ENCODE measurements at regions not wholly inside any gene's neighbourhood (a gene's known extent, or its start where the extent isn't known, plus 50 kb on each side); places are given as distances from the start of the nearest gene placed in this dataset.

- TF ChIP-seq, protein P1, sequence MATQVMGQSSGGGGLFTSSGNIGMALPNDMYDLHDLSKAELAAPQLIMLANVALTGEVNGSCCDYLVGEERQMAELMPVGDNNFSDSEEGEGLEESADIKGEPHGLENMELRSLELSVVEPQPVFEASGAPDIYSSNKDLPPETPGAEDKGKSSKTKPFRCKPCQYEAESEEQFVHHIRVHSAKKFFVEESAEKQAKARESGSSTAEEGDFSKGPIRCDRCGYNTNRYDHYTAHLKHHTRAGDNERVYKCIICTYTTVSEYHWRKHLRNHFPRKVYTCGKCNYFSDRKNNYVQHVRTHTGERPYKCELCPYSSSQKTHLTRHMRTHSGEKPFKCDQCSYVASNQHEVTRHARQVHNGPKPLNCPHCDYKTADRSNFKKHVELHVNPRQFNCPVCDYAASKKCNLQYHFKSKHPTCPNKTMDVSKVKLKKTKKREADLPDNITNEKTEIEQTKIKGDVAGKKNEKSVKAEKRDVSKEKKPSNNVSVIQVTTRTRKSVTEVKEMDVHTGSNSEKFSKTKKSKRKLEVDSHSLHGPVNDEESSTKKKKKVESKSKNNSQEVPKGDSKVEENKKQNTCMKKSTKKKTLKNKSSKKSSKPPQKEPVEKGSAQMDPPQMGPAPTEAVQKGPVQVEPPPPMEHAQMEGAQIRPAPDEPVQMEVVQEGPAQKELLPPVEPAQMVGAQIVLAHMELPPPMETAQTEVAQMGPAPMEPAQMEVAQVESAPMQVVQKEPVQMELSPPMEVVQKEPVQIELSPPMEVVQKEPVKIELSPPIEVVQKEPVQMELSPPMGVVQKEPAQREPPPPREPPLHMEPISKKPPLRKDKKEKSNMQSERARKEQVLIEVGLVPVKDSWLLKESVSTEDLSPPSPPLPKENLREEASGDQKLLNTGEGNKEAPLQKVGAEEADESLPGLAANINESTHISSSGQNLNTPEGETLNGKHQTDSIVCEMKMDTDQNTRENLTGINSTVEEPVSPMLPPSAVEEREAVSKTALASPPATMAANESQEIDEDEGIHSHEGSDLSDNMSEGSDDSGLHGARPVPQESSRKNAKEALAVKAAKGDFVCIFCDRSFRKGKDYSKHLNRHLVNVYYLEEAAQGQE (IDR thresholded peaks at IDR 0.05; ENCODE audit: insufficient replicate concordance, low read depth) = no peak
- TF ChIP-seq CTCF (IDR thresholded peaks at IDR 0.05; ENCODE audit: insufficient read depth, low read length) = no peak
- TF ChIP-seq SPI1 (IDR thresholded peaks at IDR 0.05; ENCODE audit: borderline replicate concordance, low read depth) = no peak
- no peaks in the 10 kb centered on the region for H3K27me3 ChIP-seq (ENCODE audit: insufficient read depth, poor library complexity, severe bottlenecking)
- H3K4me3 ChIP-seq (replicated peaks; ENCODE audit: insufficient read depth, low read length) = no peak overlapping the region
- no peak for DNase-seq (ENCODE audit: low read depth in 1 of 2, low spot score in 1 of 2)
- H3K27ac ChIP-seq (replicated peaks) = no peak overlapping the region
Measured at GRCh38 chr6:98547634-98548033, 286.7 kb upstream of the POU3F2 start.

DNA sequence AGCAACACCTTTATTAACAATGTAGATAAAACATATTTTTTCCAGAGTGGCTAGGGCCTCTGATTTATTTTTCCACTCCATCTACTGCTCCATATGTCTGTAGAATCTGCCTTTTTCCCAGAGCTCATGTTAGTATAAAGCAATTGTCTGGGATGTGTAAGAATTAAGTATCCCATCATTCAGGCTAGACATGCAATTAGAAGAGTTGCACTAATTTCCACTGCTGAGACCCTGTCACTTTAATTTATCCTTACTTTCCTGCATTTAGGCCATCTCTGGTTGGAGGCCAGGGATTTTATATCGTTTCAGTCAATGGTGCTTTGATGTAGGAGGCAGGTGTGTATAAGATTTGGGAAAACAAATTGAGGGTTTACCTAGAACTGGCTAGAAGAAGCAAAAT is 286.1 kb upstream of the POU3F2 start:
- no peak for TF ChIP-seq CTCF (IDR thresholded peaks at IDR 0.05; ENCODE audit: insufficient read depth, low read length)
- TF ChIP-seq SPI1 (IDR thresholded peaks at IDR 0.05; ENCODE audit: borderline replicate concordance, low read depth) = no peak
- TF ChIP-seq, protein P1 (IDR thresholded peaks at IDR 0.05; ENCODE audit: insufficient replicate concordance, low read depth) = no peak
- TF ChIP-seq POLR2AphosphoS5 (IDR thresholded peaks at IDR 0.05; ENCODE audit: low read depth) = no peak
- TF ChIP-seq GABPA (IDR thresholded peaks at IDR 0.05; ENCODE audit: low read depth) = no peak
- no peak for DNase-seq (ENCODE audit: low read depth in 1 of 2, low spot score in 1 of 2)
- no peak overlapping the region for H3K27ac ChIP-seq (replicated peaks)

DNA sequence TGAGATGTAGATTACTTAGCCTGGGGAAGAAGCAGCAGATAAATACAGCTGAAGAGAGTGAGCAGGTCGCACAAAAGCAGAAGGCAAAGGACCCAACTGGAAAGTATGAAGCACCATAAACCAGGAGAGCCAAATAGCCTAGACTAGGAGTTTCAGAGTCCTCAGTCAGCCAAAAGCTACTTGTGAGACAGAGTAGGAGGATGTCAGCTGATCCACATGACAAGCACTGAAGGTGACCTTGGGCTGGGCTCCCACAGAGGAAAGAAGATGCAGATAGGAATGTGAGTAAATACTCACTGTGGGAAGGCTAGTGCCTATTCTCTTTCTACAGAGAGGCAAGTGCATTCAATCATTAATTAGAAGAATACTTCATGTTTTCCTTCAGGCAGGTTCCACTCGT is 274.0 kb upstream of the POU3F2 start:
- no peak for DNase-seq (ENCODE audit: low read depth in 1 of 2, low spot score in 1 of 2)
- TF ChIP-seq CTCF (IDR thresholded peaks at IDR 0.05; ENCODE audit: insufficient read depth, low read length) (no peak), GABPA (IDR thresholded peaks at IDR 0.05; ENCODE audit: low read depth) (no peak), SPI1 (IDR thresholded peaks at IDR 0.05; ENCODE audit: borderline replicate concordance, low read depth) (no peak), POLR2AphosphoS5 (IDR thresholded peaks at IDR 0.05; ENCODE audit: low read depth) (no peak)
- TF ChIP-seq, protein P1 (IDR thresholded peaks at IDR 0.05; ENCODE audit: insufficient replicate concordance, low read depth) = no peak
- H3K4me3 ChIP-seq (replicated peaks; ENCODE audit: insufficient read depth, low read length) = no peak overlapping the region

More for the DNA sequence above, 286.1 kb upstream of the POU3F2 start:
- Histone ChIP-seq H3K27me3 (ENCODE audit: insufficient read depth, poor library complexity, severe bottlenecking) (no peaks in the 10 kb centered on the region), H3K4me3 (replicated peaks; ENCODE audit: insufficient read depth, low read length) (no peak overlapping the region)

More for the DNA sequence above, 274.0 kb upstream of the POU3F2 start:
- no peak overlapping the region for H3K27ac ChIP-seq (replicated peaks)
- no peaks in the 10 kb centered on the region for H3K27me3 ChIP-seq (ENCODE audit: insufficient read depth, poor library complexity, severe bottlenecking)

Measured in HL-60 (cell line).